ENCODE measurements at regions not wholly inside any gene's neighbourhood (a gene's known extent, or its start where the extent isn't known, plus 50 kb on each side); places are given as distances from the start of the nearest gene placed in this dataset.

GRCh38 chr13:86569119-86569518 is 769.9 kb upstream of the SLITRK6 start:
- Histone ChIP-seq H3K4me1 (no peaks in the 10 kb centered on the region), H3K9me3 (no peaks in the 10 kb centered on the region), H3K4me3 (no peak overlapping the region), H3K4me2 (no peak overlapping the region), H3K27ac (no peak overlapping the region)
- ChIA-PET POLR2A (no interaction called here), CTCF (no interaction called here)
- FAIRE-seq (no peak), ATAC-seq (no peak), DNase-seq (ENCODE audit: low read depth in 1 of 2, low spot score in 1 of 2) (no peak)
- TF ChIP-seq POLR2AphosphoS2 (conservative IDR thresholded peaks at IDR 0.05; ENCODE audit: low read length) (no peak), SREBF2 (IDR thresholded peaks at IDR 0.05) (no peak), NPAS2 (CRISPR knock-in tag; IDR thresholded peaks at IDR 0.05; ENCODE audit: borderline replicate concordance) (no peak), BCL3 (IDR thresholded peaks at IDR 0.05) (no peak), NR3C1 (IDR thresholded peaks at IDR 0.05) (no peak), CHD2 (IDR thresholded peaks at IDR 0.05; ENCODE audit: low read length, partially characterized antibody) (no peak), TP53 (CRISPR knock-in tag; IDR thresholded peaks at IDR 0.05) (no peak), RCOR1 (IDR thresholded peaks at IDR 0.05; ENCODE audit: low read depth, low read length) (no peak), REST (IDR thresholded peaks at IDR 0.05) (no peak), CHD4 (IDR thresholded peaks at IDR 0.05; ENCODE audit: borderline replicate concordance) (no peak), CBX8 (IDR thresholded peaks at IDR 0.05) (no peak), MAZ (IDR thresholded peaks at IDR 0.05; ENCODE audit: borderline replicate concordance, low read depth, low read length) (no peak), FOSL2 (IDR thresholded peaks at IDR 0.05) (no peak), FOSL2 (CRISPR knock-in tag; IDR thresholded peaks at IDR 0.05) (no peak), TFCP2L1 (CRISPR knock-in tag; IDR thresholded peaks at IDR 0.05) (no peak), FOXS1 (CRISPR knock-in tag; IDR thresholded peaks at IDR 0.05) (no peak), MAFK (IDR thresholded peaks at IDR 0.05; ENCODE audit: partially characterized antibody) (no peak), PHF8 (IDR thresholded peaks at IDR 0.05; ENCODE audit: borderline replicate concordance, low read depth) (no peak), E2F6 (IDR thresholded peaks at IDR 0.05; ENCODE audit: borderline replicate concordance, low read depth) (no peak), HMGXB4 (CRISPR knock-in tag; IDR thresholded peaks at IDR 0.05; ENCODE audit: borderline replicate concordance) (no peak)
- WGBS (ENCODE audit: missing lambda C conversion rate) = 14% methylated on average over 1 of the region's 1 CpG

- TF ChIP-seq ZFP36 (IDR thresholded peaks at IDR 0.05; ENCODE audit: borderline replicate concordance, partially characterized antibody) (no peak), HOXA7 (CRISPR knock-in tag; IDR thresholded peaks at IDR 0.05) (no peak), CHD4 (IDR thresholded peaks at IDR 0.05; ENCODE audit: borderline replicate concordance) (no peak), POLR2AphosphoS2 (conservative IDR thresholded peaks at IDR 0.05; ENCODE audit: low read length) (no peak), RFX5 (IDR thresholded peaks at IDR 0.05) (no peak), POLR2A (IDR thresholded peaks at IDR 0.05; ENCODE audit: low read length) (no peak), TFCP2L1 (CRISPR knock-in tag; IDR thresholded peaks at IDR 0.05) (no peak), NR3C1 (IDR thresholded peaks at IDR 0.05) (no peak), ZNF302 (CRISPR knock-in tag; IDR thresholded peaks at IDR 0.05) (no peak)
- DNase-seq (ENCODE audit: low read depth in 1 of 2, low spot score in 1 of 2) (no peak), FAIRE-seq (no peak), ATAC-seq (no peak)
- H3K9me3 ChIP-seq = no peaks in the 10 kb centered on the region
- no peak overlapping the region for H3K27ac ChIP-seq
- CTCF ChIA-PET = no interaction called here
- no peak overlapping the region for H3K4me3 ChIP-seq
- POLR2A ChIA-PET = no interaction called here
- no peak overlapping the region for H3K4me2 ChIP-seq
- no peaks in the 10 kb centered on the region for H3K4me1 ChIP-seq
These were observed 770.8 kb upstream of the SLITRK6 start for GRCh38 chr13:86569974-86570373.
